GM10266 (cell line): ENCODE measurements at regions not wholly inside any gene's neighbourhood (a gene's known extent, or its start where the extent isn't known, plus 50 kb on each side); places are given as distances from the start of the nearest gene placed in this dataset.

Source experiments
- DNase-seq: peaks from one replicate; pipeline ENCODE4 v3.0.0; 2012; ENCODE audit errors: extremely low spot score
- CTCF ChIP-seq: IDR thresholded peaks from 2 replicates; pipeline ENCODE4 v1.5.1; 2012; ENCODE audit warnings: mild to moderate bottlenecking, low read depth; ENCODE audit not compliant: control insufficient read depth, insufficient read depth; ENCODE audit errors: missing control alignments

GRCh38 chr2:18664421-18664820, 75.1 kb upstream of the NT5C1B start:
- DNase-seq, result no peak

GRCh38 chr2:18663861-18664260, 74.5 kb upstream of the NT5C1B start:
- DNase-seq, result no peak
- no peak for TF ChIP-seq CTCF

More at GRCh38 chr2:18664421-18664820, 75.1 kb upstream of the NT5C1B start:
- TF ChIP-seq CTCF, result no peak

GRCh38 chr2:18662689-18663088, 73.3 kb upstream of the NT5C1B start:
- no peak for TF ChIP-seq CTCF
- no peak for DNase-seq

- no peak for DNase-seq
- TF ChIP-seq CTCF, result no peak
Observed at GRCh38 chr2:18659915-18660314, 70.5 kb upstream of the NT5C1B start.

- TF ChIP-seq CTCF, result no peak
- no peak for DNase-seq
Observed at GRCh38 chr2:18656048-18656447, 66.7 kb upstream of the NT5C1B start.

GRCh38 chr2:18651842-18652774, 62.7 kb upstream of the NT5C1B start:
- TF ChIP-seq CTCF, result no peak
- no peak for DNase-seq

- no peak for TF ChIP-seq CTCF
- DNase-seq, result no peak
Observed at GRCh38 chr2:18650221-18650620, 60.9 kb upstream of the NT5C1B start.
